GM23338 (cell line): ENCODE measurements at regions not wholly inside any gene's neighbourhood (a gene's known extent, or its start where the extent isn't known, plus 50 kb on each side); places are given as distances from the start of the nearest gene placed in this dataset.

Experiments
- CREB1 ChIP-seq: fragments of 250-450 bp; sonication (Bioruptor Pico); IDR thresholded peaks from 2 replicates; pipeline ENCODE4 v1.5.0; 2020; ENCODE audit warnings: low read depth, mild to moderate bottlenecking, moderate library complexity
- CTCF ChIP-seq, 2 experiments: fragments of 200-600 bp in 1 of 2; sonication (generic) in 1 of 2; conservative IDR thresholded peaks; 2 replicates each; pipeline versions ENCODE4 v1.5.1 to v1.6.1; 2016 to 2017; ENCODE audit warnings: antibody characterized with exemption in 2 of 2, low read depth in 2 of 2, mild to moderate bottlenecking in 2 of 2, moderate library complexity in 1 of 2
- EZH2 ChIP-seq: fragments of 200-600 bp; sonication (generic); IDR thresholded peaks from one replicate; pipeline ENCODE4 v1.8.0; 2017; ENCODE audit warnings: antibody characterized with exemption, mild to moderate bottlenecking, low read depth; ENCODE audit not compliant: unreplicated experiment
- EZH2phosphoT487 ChIP-seq: fragments of 200-600 bp; sonication (generic); IDR thresholded peaks from one replicate; pipeline ENCODE4 v1.8.1; 2018; ENCODE audit warnings: antibody characterized with exemption; ENCODE audit not compliant: unreplicated experiment
- NANOG ChIP-seq: IDR thresholded peaks from 2 replicates; pipeline ENCODE4 v1.6.1; 2016; ENCODE audit warnings: antibody characterized with exemption, borderline replicate concordance
- POLR2AphosphoS5 ChIP-seq: IDR thresholded peaks from 2 replicates; pipeline ENCODE4 v1.6.1; 2016; ENCODE audit warnings: antibody characterized with exemption, low read depth
- REST ChIP-seq: IDR thresholded peaks from one replicate; pipeline ENCODE4 v1.6.1; 2018; ENCODE audit warnings: antibody characterized with exemption; ENCODE audit not compliant: unreplicated experiment
- STAT1 ChIP-seq: IDR thresholded peaks from one replicate; pipeline ENCODE4 v1.6.1; 2016; ENCODE audit warnings: antibody characterized with exemption; ENCODE audit not compliant: unreplicated experiment
- ZNF114 ChIP-seq: fragments of 250-450 bp; sonication (Bioruptor Pico); IDR thresholded peaks from 2 replicates; pipeline ENCODE4 v1.5.0; 2020; ENCODE audit warnings: mild to moderate bottlenecking, moderate library complexity

- TF ChIP-seq EZH2 (no peak), EZH2phosphoT487 (no peak), CTCF (conservative IDR thresholded peaks at IDR 0.05; ENCODE audit: low read depth in 2 of 2) (no peak), NANOG (no peak), POLR2AphosphoS5 (no peak), STAT1 (no peak), REST (no peak), CREB1 (CRISPR knock-in tag) (no peak), ZNF114 (no peak)
These were observed 542.8 kb upstream of the ID2 start for GRCh38 chr2:8138923-8139667.
